HG03558 (cell line): ENCODE measurements at regions not wholly inside any gene's neighbourhood (a gene's known extent, or its start where the extent isn't known, plus 50 kb on each side); places are given as distances from the start of the nearest gene placed in this dataset.

ENCODE experiments used
- ATAC-seq: cut with Tn5 transposase; IDR thresholded peaks from one replicate; pipeline ENCODE4 v1.9.1; 2021; ENCODE audit warnings: moderate number of reproducible peaks; ENCODE audit not compliant: unreplicated experiment; ENCODE audit errors: extremely low read depth

GRCh38 chr5:159452480-159453167 lies 122.3 kb upstream of the IL12B start:
- ATAC-seq: no peak

GRCh38 chr5:159453209-159453608 lies 122.9 kb upstream of the IL12B start:
- no peak for ATAC-seq

- ATAC-seq: peak; percentile 0
Observed at GRCh38 chr5:159456261-159456660, 126.0 kb upstream of the IL12B start.

- peak; percentile 89 for ATAC-seq
Observed at GRCh38 chr5:159456722-159457465, 126.6 kb upstream of the IL12B start.

- peak; percentile 20 for ATAC-seq
Observed at GRCh38 chr5:159458217-159458711, 128.0 kb upstream of the IL12B start.

GRCh38 chr5:159459132-159459627 lies 128.9 kb upstream of the IL12B start:
- no peak for ATAC-seq

GRCh38 chr5:159459951-159460538 lies 129.8 kb upstream of the IL12B start:
- ATAC-seq: no peak

- no peak for ATAC-seq
Observed at GRCh38 chr5:159463590-159464321, 133.5 kb upstream of the IL12B start.

- no peak for ATAC-seq
Observed at GRCh38 chr5:159465604-159466003, 135.3 kb upstream of the IL12B start.

GRCh38 chr5:159467666-159468065 lies 137.4 kb upstream of the IL12B start:
- no peak for ATAC-seq

GRCh38 chr5:159469496-159470372 lies 139.4 kb upstream of the IL12B start:
- ATAC-seq: peak; percentile 57

GRCh38 chr5:159471904-159472303 lies 141.6 kb upstream of the IL12B start:
- no peak for ATAC-seq

- ATAC-seq: no peak
Observed at GRCh38 chr5:159475026-159475425, 144.7 kb upstream of the IL12B start.

- no peak for ATAC-seq
Observed at GRCh38 chr5:159478950-159479349, 148.7 kb upstream of the IL12B start.

- no peak for ATAC-seq
Observed at GRCh38 chr5:159480849-159481248, 150.6 kb upstream of the IL12B start.

GRCh38 chr5:159481751-159482150 lies 151.5 kb upstream of the IL12B start:
- no peak for ATAC-seq

GRCh38 chr5:159486836-159487235 lies 156.5 kb upstream of the IL12B start:
- ATAC-seq: no peak

- no peak for ATAC-seq
Observed at GRCh38 chr5:159488516-159488915, 158.2 kb upstream of the IL12B start.

- ATAC-seq: no peak
Observed at GRCh38 chr5:159489779-159490178, 159.5 kb upstream of the IL12B start.
